ENCODE measurements at regions not wholly inside any gene's neighbourhood (a gene's known extent, or its start where the extent isn't known, plus 50 kb on each side); places are given as distances from the start of the nearest gene placed in this dataset.

- 88 to 91% methylated on average over 7 of the region's 7 CpGs for WGBS, 2 donors
- intact Hi-C loops (cut with DNase I; ENCODE audit: low total_unique reads) = no loop called here
- Histone ChIP-seq H3K36me3 (ENCODE audit: low read depth, missing control alignments) (no peaks in the 10 kb centered on the region), H3K4me3 (no peak overlapping the region), H3K9me3 (no peaks in the 10 kb centered on the region), H3K27me3 (no peaks in the 10 kb centered on the region), H3K27ac (no peak overlapping the region), H3K4me1 (no peaks in the 10 kb centered on the region)
- no peak for DNase-seq
- TF ChIP-seq POLR2A (IDR thresholded peaks at IDR 0.05) (no peak), CTCF (IDR thresholded peaks at IDR 0.05) (no peak)
These were observed 162.7 kb downstream of the ZNF608 start for GRCh38 chr5:124583469-124584350.

GRCh38 chr5:124582561-124582840, 163.9 kb downstream of the ZNF608 start:
- H3K4me3 ChIP-seq = no peak overlapping the region
- H3K27ac ChIP-seq = no peak overlapping the region
- WGBS, 2 donors = 87 to 100% methylated on average over 1 of the region's 1 CpG
- no peaks in the 10 kb centered on the region for H3K36me3 ChIP-seq (ENCODE audit: low read depth, missing control alignments)
- DNase-seq = no peak
- H3K9me3 ChIP-seq = no peaks in the 10 kb centered on the region
- intact Hi-C loops (cut with DNase I; ENCODE audit: low total_unique reads) = no loop called here
- no peak for TF ChIP-seq CTCF (IDR thresholded peaks at IDR 0.05)
- no peak for TF ChIP-seq POLR2A (IDR thresholded peaks at IDR 0.05)
- H3K4me1 ChIP-seq = no peaks in the 10 kb centered on the region
- H3K27me3 ChIP-seq = no peaks in the 10 kb centered on the region

GRCh38 chr5:124581738-124582560, 164.5 kb downstream of the ZNF608 start:
- no peaks in the 10 kb centered on the region for H3K4me1 ChIP-seq
- H3K36me3 ChIP-seq (ENCODE audit: low read depth, missing control alignments) = no peaks in the 10 kb centered on the region
- intact Hi-C loops (cut with DNase I; ENCODE audit: low total_unique reads) = no loop called here
- DNase-seq = no peak
- TF ChIP-seq CTCF (IDR thresholded peaks at IDR 0.05) = no peak
- no peak for TF ChIP-seq POLR2A (IDR thresholded peaks at IDR 0.05)
- 72 to 82% methylated on average over 10 of the region's 10 CpGs for WGBS, 2 donors
- H3K9me3 ChIP-seq = no peaks in the 10 kb centered on the region
- no peak overlapping the region for H3K4me3 ChIP-seq
- H3K27me3 ChIP-seq = no peaks in the 10 kb centered on the region
- no peak overlapping the region for H3K27ac ChIP-seq

GRCh38 chr5:124580925-124581737, 165.3 kb downstream of the ZNF608 start:
- DNase-seq = no peak
- Histone ChIP-seq H3K4me3 (no peak overlapping the region), H3K27ac (no peak overlapping the region), H3K36me3 (ENCODE audit: low read depth, missing control alignments) (no peaks in the 10 kb centered on the region), H3K27me3 (no peaks in the 10 kb centered on the region), H3K9me3 (no peaks in the 10 kb centered on the region), H3K4me1 (no peaks in the 10 kb centered on the region)
- intact Hi-C loops (cut with DNase I; ENCODE audit: low total_unique reads) = no loop called here
- TF ChIP-seq POLR2A (IDR thresholded peaks at IDR 0.05) (no peak), CTCF (IDR thresholded peaks at IDR 0.05) (no peak)
- WGBS, 2 donors = 70 to 79% methylated on average over 9 of the region's 9 CpGs
